NCI-H446 (cell line): ENCODE measurements at regions not wholly inside any gene's neighbourhood (a gene's known extent, or its start where the extent isn't known, plus 50 kb on each side); places are given as distances from the start of the nearest gene placed in this dataset.

ENCODE experiments used
- DNase-seq, 2 experiments: peaks; one replicate each; lab custom pipeline; 2025; lab: John Stamatoyannopoulos, UW

DNA sequence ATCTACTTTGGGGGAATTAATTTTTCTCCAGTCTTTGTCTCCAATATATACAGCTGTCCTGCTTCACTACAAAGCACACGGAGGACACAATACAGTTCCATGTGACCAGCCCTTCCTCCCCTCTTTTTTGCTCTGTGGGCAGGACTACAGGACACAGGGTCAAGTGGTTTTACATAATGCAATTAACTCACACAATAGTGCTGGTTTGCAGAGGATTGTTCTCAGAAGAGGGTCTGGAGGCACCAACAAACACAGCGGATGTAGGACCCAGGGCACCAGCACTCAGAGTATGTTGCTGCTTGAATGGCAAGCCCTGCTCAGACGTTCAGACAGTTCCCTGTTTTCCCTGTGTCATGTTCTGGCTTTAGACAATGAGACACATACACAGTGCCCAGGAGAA, 52.0 kb upstream of the NPTX2 start:
- no peak for DNase-seq

GRCh38 chr7:98562871-98563495, 54.1 kb upstream of the NPTX2 start:
- no peak for DNase-seq

DNA sequence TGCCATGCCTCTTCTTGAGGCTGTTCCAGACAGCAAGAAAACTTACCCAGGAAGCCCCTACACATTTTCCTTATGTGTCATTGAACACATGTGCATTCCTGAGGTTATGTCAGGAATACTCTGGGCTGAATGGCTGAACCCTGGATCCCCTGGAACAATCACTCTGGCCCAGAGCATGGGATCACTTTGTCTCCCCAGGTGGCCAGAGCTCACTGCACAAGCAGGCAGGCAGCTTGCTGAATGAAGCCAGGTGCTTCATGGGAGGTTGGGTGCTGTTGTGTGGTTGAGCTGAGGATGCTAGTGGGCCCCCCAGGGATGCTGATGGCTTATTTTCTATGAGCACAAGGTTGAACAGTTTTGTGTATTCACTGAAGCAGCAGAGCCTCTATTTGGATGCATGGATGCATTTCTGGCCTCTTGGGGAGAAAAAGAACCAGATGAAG, 54.7 kb upstream of the NPTX2 start:
- no peak for DNase-seq

GRCh38 chr7:98559958-98560357, 57.1 kb upstream of the NPTX2 start:
- DNase-seq, result no peak

DNA sequence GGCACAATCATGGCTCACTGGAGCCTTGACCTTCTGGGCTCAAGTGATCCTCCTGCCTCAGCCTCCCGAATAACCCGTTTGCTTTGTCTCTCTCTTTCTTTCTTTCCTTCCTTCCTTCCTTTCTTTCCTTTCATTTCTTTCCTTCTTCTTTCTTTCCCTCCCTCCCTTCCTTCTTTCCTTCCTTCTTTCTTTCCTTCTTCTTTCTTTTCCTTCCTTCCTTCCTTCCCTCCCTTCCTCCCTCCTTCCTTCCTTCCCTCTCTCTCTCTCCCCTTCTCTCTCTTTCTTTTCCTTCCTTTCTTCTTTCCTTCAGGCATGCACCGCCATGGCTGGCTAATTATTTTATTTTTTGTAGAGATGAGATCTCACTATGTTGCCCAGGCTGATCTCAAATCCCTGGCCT, 57.9 kb upstream of the NPTX2 start:
- DNase-seq, result no peak

DNA sequence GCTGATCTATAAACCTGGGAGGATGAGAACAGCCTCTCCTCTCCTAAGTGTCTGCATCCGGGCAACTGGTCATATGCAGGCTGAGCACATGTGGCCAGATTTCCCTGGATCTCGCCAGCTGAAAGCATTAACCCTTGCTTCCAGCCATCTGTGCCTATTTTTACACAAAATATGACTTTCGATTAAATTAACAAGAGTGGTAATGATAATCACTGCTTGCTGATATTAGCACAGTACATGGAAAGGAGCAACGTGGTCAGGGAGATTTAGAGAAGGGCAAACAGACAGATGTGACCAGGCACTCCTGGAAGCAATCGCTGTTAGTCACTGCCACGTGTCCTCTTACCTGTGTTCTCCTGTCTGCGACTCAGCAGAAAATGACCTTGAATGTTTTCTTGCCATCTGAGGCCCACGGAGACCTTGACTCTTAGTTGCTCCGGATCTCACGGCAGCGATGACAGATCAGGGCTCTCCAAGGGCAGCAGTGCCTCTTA, 59.5 kb upstream of the NPTX2 start:
- DNase-seq, result no peak

DNA sequence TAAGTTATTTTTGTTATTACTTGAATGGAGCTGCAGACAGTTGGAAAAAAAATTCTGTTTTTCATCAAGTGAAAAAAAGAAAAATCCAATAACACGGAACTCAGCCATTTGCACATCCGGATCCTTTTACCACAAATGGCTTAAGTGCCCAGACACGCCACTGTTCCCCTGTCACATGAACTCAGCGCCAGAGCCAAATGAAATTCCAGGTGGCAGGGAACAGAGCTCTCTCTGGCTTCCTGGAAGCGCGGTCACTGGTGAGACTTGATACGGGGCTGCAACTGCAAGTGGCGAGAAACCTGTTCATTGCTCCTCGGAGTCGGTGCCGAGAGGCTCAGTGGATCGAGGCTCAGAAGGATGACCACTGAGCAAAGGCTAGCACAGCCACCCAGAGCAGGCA, 60.8 kb upstream of the NPTX2 start:
- no peak for DNase-seq

DNA sequence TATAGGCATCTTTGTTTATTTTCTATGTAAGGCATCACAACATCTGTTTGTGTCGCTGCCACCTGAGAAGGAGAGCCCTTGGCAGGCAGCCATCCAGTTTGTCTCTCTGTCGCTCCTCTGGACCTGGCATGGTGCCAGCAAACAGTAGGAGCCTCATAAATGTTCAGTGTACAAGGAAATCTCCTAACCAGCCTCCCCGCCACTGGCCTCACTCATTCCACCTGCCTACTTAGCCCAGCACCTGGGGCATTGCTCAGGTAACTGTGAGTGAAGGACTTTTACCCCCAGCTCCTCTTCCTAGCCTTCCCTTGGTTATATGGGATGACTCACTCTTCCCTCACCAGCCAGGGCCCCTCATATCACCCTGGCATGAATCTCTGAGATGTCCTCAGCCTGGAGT, 61.7 kb upstream of the NPTX2 start:
- DNase-seq, result no peak

DNA sequence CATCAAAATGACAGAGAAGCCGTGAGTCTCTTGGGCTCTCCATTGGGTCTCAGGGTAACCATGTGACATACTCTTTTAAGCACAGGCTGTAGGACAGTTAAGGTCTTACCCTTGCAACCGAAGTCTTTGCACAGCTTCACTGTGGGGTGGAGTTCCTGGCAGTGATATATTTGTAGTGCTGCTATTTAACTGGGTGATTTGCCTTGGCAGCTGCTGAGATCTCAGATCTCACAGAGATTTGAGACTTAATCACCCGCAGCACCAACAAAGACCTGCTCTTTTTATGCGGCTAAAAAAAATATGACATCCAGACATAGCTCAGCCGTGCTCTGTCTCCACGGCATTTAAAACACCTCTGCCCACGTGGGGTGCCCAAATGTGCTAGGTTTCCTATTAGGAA, 63.4 kb upstream of the NPTX2 start:
- no peak for DNase-seq

DNA sequence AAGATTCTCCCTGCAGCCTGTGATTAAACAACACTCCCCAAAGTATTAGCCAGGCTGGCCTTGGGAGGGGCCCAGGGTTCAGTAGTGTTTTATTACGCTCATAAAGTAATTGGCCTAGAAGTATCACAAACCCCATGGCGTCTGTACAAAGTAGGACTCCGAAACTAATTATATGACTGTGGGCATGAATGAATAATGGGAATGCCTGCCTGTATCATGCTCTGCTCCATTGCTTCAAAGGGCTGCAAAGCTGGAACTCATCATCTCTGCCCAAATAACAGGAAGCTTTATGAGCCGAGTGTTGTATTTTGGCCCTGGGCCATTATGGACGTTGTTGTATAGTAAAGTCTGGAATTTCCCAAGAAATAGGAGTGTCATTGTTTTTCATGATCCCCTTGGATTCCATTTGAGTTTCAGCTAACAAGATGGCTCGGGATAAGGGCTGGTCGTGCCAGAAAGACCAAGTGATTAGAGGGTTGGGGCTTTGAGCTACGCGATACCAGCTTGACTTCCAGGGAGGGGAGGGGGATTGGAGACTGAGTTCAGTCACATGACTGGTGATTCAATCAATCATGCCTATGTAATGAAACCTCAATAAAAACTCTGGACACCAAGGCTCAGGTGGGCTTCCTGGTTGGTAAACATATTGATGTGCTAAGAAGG, 65.3 kb upstream of the NPTX2 start:
- DNase-seq, result no peak

- DNase-seq, result no peak
Observed at GRCh38 chr7:98548971-98549370, 68.1 kb upstream of the NPTX2 start.

- DNase-seq, result no peak
Observed at GRCh38 chr7:98548370-98548769, 68.7 kb upstream of the NPTX2 start.

- no peak for DNase-seq
Observed at GRCh38 chr7:98541101-98541500, 76.0 kb upstream of the NPTX2 start.

DNA sequence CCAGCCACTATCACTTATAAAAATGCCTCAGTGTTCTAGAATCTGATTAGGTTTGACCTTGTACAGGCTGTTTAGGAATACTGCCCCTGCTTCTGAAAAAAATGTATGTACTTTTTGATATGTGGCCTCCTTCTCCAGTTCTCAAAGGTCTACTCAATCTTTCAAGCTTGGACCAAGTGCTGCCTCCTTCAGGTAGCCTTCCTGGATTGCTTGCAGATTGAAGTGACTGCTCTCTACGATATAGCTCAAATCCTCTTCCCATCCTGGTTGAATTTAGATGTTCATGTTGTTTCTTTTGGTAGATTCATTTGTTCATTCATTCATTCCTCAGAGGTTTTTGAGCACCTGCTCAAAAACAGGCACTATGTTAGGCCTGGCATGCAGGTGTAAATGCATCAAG, 77.2 kb upstream of the NPTX2 start:
- DNase-seq, result no peak

- DNase-seq, result no peak
Observed at GRCh38 chr7:98536803-98537202, 80.3 kb upstream of the NPTX2 start.

- no peak for DNase-seq
Observed at GRCh38 chr7:98534493-98534892, 82.6 kb upstream of the NPTX2 start.

- no peak for DNase-seq
Observed at GRCh38 chr7:98531717-98532116, 85.4 kb upstream of the NPTX2 start.

- DNase-seq, result no peak
Observed at GRCh38 chr7:98528079-98528478, 89.0 kb upstream of the NPTX2 start.

GRCh38 chr7:98526059-98526458, 91.0 kb upstream of the NPTX2 start:
- DNase-seq, result no peak

DNA sequence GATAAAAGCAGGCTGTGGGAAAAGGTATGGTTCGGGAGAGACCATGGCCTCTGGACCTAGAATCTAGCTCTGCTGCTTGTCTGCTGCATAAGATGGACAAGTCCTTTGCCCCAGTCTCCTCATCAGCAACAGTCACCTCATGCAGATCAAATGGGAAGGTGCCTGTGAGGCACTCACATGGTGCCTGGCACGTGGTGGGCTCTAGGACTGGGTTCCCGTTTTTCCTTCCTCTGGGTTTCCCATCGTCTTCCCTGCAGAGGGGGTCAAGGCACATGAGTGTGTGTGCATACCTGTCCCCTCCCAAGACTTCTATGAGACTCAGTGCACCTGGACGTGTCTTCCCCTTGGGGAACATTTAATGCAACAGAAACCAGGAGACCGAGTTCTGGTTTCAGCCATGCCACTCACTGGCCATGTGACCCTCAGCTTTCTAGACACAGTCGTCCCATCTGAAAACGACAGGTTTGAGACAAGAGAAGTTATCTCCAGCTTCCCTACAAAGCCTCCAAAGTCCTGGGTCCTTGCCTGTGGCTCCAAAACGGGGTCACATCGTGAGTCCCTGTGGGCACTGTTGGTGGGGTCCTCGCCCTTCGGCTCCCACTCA, 95.9 kb upstream of the NPTX2 start:
- no peak for DNase-seq

DNA sequence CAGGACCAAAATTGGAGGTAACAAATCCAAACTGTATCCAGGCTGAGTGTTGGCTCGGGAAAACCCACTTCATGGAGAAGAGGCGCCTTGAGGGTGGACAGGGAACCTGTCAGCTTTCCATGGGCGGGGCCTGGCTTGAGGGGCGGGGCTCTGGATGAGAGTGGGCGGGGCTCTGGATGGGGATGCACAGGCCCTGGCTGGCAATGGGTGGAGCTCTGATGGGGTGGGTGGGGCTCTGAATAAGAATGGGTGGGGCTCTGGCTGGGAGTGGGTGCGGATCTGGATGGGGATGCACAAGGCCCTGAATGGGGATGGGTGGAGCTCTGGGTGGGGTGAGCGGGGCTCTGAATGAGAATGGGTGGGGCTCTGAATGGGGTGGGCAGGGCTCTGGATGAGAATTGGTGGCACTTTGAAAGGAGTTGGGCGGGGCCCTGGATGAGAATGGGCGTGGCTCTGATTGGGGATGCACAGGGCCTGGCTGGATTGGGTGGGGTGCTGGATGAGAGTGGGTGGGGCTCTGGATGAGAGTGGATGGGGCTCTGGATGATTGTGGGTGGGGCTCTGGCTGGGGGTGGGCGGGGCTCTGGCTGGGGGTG, 96.6 kb upstream of the NPTX2 start:
- no peak for DNase-seq

DNA sequence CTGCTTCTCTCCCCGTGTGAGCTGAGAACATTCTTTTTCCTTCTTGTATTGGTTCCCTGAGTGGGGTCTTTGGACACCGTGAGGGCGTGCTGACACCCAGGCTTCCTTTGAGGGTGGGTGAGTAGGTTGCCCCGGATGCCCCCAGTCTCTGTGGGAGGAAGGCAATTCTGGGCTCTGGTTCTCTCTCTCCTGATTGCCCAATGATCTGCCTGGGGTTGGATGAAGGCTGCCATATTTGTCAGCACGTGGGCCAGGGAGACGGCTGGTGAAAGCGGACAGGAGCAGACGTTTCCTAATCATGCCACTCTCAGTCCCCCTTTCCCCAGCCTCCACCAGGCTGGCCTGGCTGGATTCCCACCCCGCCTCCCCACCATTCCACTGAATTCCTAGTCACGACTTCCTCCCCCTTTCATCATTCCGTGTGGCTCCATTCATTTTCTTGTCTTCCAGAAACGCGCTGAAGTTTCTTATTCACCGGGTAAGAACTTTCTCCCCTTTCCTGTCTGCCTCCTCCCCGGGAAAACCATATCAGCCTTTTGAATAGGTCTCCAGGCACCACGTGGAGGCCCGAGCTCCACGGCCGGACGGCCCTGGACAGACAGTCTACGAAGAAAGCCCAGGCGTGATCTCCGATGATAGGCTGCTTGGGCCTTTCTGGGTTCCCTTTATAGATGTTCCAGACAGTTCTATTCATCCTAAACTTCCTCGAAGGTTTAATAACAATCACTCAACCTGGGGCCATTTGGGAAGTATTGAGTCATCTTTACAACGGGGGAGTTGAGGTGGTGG, 98.7 kb upstream of the NPTX2 start:
- DNase-seq, result no peak
